ENCODE measurements at regions not wholly inside any gene's neighbourhood (a gene's known extent, or its start where the extent isn't known, plus 50 kb on each side); places are given as distances from the start of the nearest gene placed in this dataset.

- H4K5ac ChIP-seq (ENCODE audit: insufficient read length, low read depth, low read length), result no peak overlapping the region
Measured at GRCh38 chr3:30186741-30187219, 419.6 kb upstream of the TGFBR2 start.

More at GRCh38 chr3:30186741-30187219, 419.6 kb upstream of the TGFBR2 start:
- no peak overlapping the region for H4K91ac ChIP-seq (replicated peaks; ENCODE audit: insufficient read length, low read length)
- no peak overlapping the region for H3K4ac ChIP-seq (replicated peaks; ENCODE audit: insufficient read length, low read depth, low read length)
- no peak overlapping the region for H3K23ac ChIP-seq (ENCODE audit: insufficient read length)
- no peak overlapping the region for H3K14ac ChIP-seq (ENCODE audit: insufficient read length)
- no peaks in the 10 kb centered on the region for H3K79me1 ChIP-seq (ENCODE audit: low read depth, low read length)
- no peak overlapping the region for H2BK120ac ChIP-seq (replicated peaks; ENCODE audit: low read depth, low read length)
- H3K4me1 ChIP-seq (replicated peaks in 1 of 4; ENCODE audit: control insufficient read depth in 3 of 4, insufficient read depth in 4 of 4, low read length in 3 of 4), result no peaks in the 10 kb centered on the region
- no peaks in the 10 kb centered on the region for H3K27me3 ChIP-seq (replicated peaks in 1 of 4; ENCODE audit: control insufficient read depth in 3 of 4, extremely low read depth in 1 of 4, insufficient read depth in 3 of 4, low read length in 3 of 4)
- H2BK5ac ChIP-seq (ENCODE audit: low read depth, low read length), result no peak overlapping the region
- CTCF ChIA-PET (ENCODE audit: partially characterized antibody), result interaction anchor here (2.4 kb wide), 1 partner anchor 12 kb away, joined by 28 read pairs; no protein-coding TSS in a partner anchor
- H3K9ac ChIP-seq (replicated peaks in 1 of 4; ENCODE audit: extremely low read depth in 1 of 4, low read depth in 3 of 4, low read length in 3 of 4), result no peak overlapping the region
- H4K20me1 ChIP-seq (replicated peaks in 1 of 2; ENCODE audit: control insufficient read depth in 1 of 2, insufficient read depth in 2 of 2, low read length in 2 of 2), result no peaks in the 10 kb centered on the region
- POLR2A ChIA-PET (ENCODE audit: partially characterized antibody), result no interaction called here
- H3K27ac ChIP-seq (ENCODE audit: low read depth, low read length), result no peak overlapping the region
- H2BK15ac ChIP-seq (ENCODE audit: low read length), result no peak overlapping the region
- no peak overlapping the region for H3K4me2 ChIP-seq (ENCODE audit: insufficient read depth in 1 of 2, low read depth in 2 of 2, low read length in 2 of 2)
- WGBS, 2 experiments (ENCODE audit: extremely low coverage in 1 of 2, insufficient coverage in 1 of 2, insufficient read length in 1 of 2, insufficient replicate concordance in 2 of 2, low coverage in 1 of 2, low lambda C conversion rate in 2 of 2, missing lambda C conversion rate in 1 of 2), result 81% methylated on average over 3 of the region's 3 CpGs; no CpG with 5 or more reads in 1 of the 2 experiments
- FAIRE-seq (no peak), DNase-seq (ENCODE audit: low read depth in 1 of 2, low spot score in 2 of 2) (no peak)
- H3K18ac ChIP-seq (ENCODE audit: extremely low read depth, low read length), result no peak overlapping the region
- H2BK12ac ChIP-seq (ENCODE audit: low read depth, low read length), result no peak overlapping the region
- no peak overlapping the region for H2AK5ac ChIP-seq (ENCODE audit: low read depth, low read length)
- no peak overlapping the region for H3K4me3 ChIP-seq (ENCODE audit: extremely low read depth in 1 of 4, insufficient read depth in 2 of 4, low read depth in 3 of 4, low read length in 4 of 4)
- no peaks in the 10 kb centered on the region for H3K9me3 ChIP-seq (ENCODE audit: insufficient read depth in 2 of 2, low read depth in 1 of 2, low read length in 1 of 2)
- no peak overlapping the region for H4K8ac ChIP-seq (ENCODE audit: extremely low read depth, insufficient read depth, low read length)
- H2AFZ ChIP-seq (ENCODE audit: low read length), result no peak overlapping the region
- no peaks in the 10 kb centered on the region for H3K23me2 ChIP-seq (ENCODE audit: low read depth, low read length)
- H3K56ac ChIP-seq (replicated peaks; ENCODE audit: insufficient read length, low read depth, low read length), result no peak overlapping the region
- no peaks in the 10 kb centered on the region for H3K79me2 ChIP-seq (ENCODE audit: control insufficient read depth in 1 of 2, insufficient read depth in 2 of 2, low read length in 2 of 2)
- H3K36me3 ChIP-seq (ENCODE audit: control insufficient read depth in 2 of 4, insufficient read depth in 4 of 4, low read length in 3 of 4), result no peaks in the 10 kb centered on the region
- no peak overlapping the region for H2BK20ac ChIP-seq (ENCODE audit: low read length)
- TF ChIP-seq SP4 (IDR thresholded peaks at IDR 0.05; ENCODE audit: low read length) (no peak), CEBPB (IDR thresholded peaks at IDR 0.05; ENCODE audit: low read depth, low read length) (no peak)
